B cell (primary cell): ENCODE measurements at regions not wholly inside any gene's neighbourhood (a gene's known extent, or its start where the extent isn't known, plus 50 kb on each side); places are given as distances from the start of the nearest gene placed in this dataset.

Experiments used
- ATAC-seq: fragments of 200-7000 bp; cut with Tn5 transposase; one replicate; pipeline ENCODE4 v1.10.0; 2021; ENCODE audit warnings: low read depth, mild to moderate bottlenecking, moderate number of reproducible peaks, moderate library complexity
- CTCF ChIA-PET: fragments of 350-600 bp; sonication (Branson Sonifier 250); formaldehyde crosslinking; loops from one replicate; lab custom pipeline; 2021; ENCODE audit warnings: antibody characterized with exemption, inconsistent platforms; lab: Charles Lee
- POLR2A ChIA-PET: fragments of 350-600 bp; sonication (Branson Sonifier 250); formaldehyde crosslinking; loops from one replicate; lab custom pipeline; 2021; ENCODE audit warnings: antibody characterized with exemption; lab: Charles Lee
- DNase-seq: peaks from one replicate; pipeline ENCODE4 v3.0.0; 2013
- H2AFZ ChIP-seq: 2 replicates; pipeline ENCODE4 v1.6.1; 2012; ENCODE audit warnings: mild to moderate bottlenecking, low read depth, low read length; ENCODE audit not compliant: insufficient read depth, poor library complexity, severe bottlenecking
- H3K27ac ChIP-seq, 2 donors: 1 replicate in 1 of 2; 2 replicates in 1 of 2; pipeline ENCODE4 v1.5.1; 2012 to 2013; ENCODE audit warnings: low read length in 2 of 2, mild to moderate bottlenecking in 2 of 2, moderate library complexity in 1 of 2
- H3K27me3 ChIP-seq, 4 experiments: fragments of 200-600 bp in 1 of 4; sonication (generic) in 1 of 4; replicated peaks in 1 of 4; 1 replicate in 2 of 4; 2 replicates in 2 of 4; pipeline versions ENCODE4 v1.6.1 to v1.7.0; 2013 to 2016; ENCODE audit warnings: low read length in 3 of 4, mild to moderate bottlenecking in 2 of 4, mixed read lengths in 1 of 4, moderate library complexity in 1 of 4; ENCODE audit not compliant: insufficient read depth in 4 of 4, control insufficient read depth in 3 of 4; ENCODE audit errors: control extremely low read depth in 1 of 4
- H3K36me3 ChIP-seq, 2 experiments: replicated peaks in 1 of 2; 1 replicate in 1 of 2; 2 replicates in 1 of 2; pipeline versions ENCODE4 v1.6.1 to v1.7.1; 2013; ENCODE audit warnings: low read length in 1 of 2; ENCODE audit not compliant: insufficient read depth in 2 of 2, control insufficient read depth in 1 of 2; ENCODE audit errors: control extremely low read depth in 1 of 2, extremely low read depth in 1 of 2
- H3K4me1 ChIP-seq, 2 donors: fragments of 200-600 bp in 1 of 2; sonication (generic) in 1 of 2; 1 replicate in 1 of 2; 2 replicates in 1 of 2; pipeline versions ENCODE4 v1.5.1 to v1.6.1; 2013 to 2017; ENCODE audit warnings: low read length in 2 of 2; ENCODE audit not compliant: control insufficient read depth in 2 of 2, insufficient read depth in 2 of 2
- H3K4me2 ChIP-seq: replicated peaks from 2 replicates; pipeline ENCODE3; 2012; ENCODE audit warnings: mild to moderate bottlenecking, low read depth, low read length; ENCODE audit not compliant: poor library complexity, severe bottlenecking
- H3K4me3 ChIP-seq, 5 experiments: fragments of 200-600 bp in 1 of 5; sonication (generic) in 1 of 5; 1 replicate in 3 of 5; 2 replicates in 2 of 5; pipeline versions ENCODE4 v1.5.1 to v1.7.0; 2011 to 2016; ENCODE audit warnings: low read length in 4 of 5, mild to moderate bottlenecking in 4 of 5, low read depth in 2 of 5, control low read depth in 1 of 5, moderate library complexity in 1 of 5; ENCODE audit not compliant: insufficient read depth in 1 of 5; ENCODE audit errors: control extremely low read depth in 1 of 5, extremely low read depth in 1 of 5
- H3K79me2 ChIP-seq: fragments of 200-600 bp; sonication (generic); one replicate; pipeline ENCODE4 v1.6.0; 2016; ENCODE audit warnings: low read length; ENCODE audit not compliant: control insufficient read depth, insufficient read depth
- H3K9ac ChIP-seq: fragments of 200-600 bp; sonication (generic); 2 replicates; pipeline ENCODE4 v1.6.1; 2017; ENCODE audit warnings: mild to moderate bottlenecking, low read length, moderate library complexity
- H3K9me3 ChIP-seq, 3 donors: one replicate each; pipeline versions ENCODE4 v1.6.1 to v1.7.1; 2013; ENCODE audit warnings: low read length in 2 of 3; ENCODE audit not compliant: control insufficient read depth in 2 of 3, insufficient read depth in 1 of 3; ENCODE audit errors: control extremely low read depth in 1 of 3
- H4K20me1 ChIP-seq: 2 replicates; pipeline ENCODE4 v1.6.0; 2012; ENCODE audit warnings: mild to moderate bottlenecking, low read length; ENCODE audit not compliant: insufficient read depth, control insufficient read depth, poor library complexity, severe bottlenecking
- H3K27ac Mint-ChIP-seq: one replicate; pipeline ENCODE4 v1.8.0; 2021; ENCODE audit warnings: mixed read lengths
- H3K27me3 Mint-ChIP-seq: one replicate; pipeline ENCODE4 v1.8.0; 2021; ENCODE audit warnings: mixed read lengths
- H3K4me1 Mint-ChIP-seq: one replicate; pipeline ENCODE4 v1.8.0; 2021; ENCODE audit warnings: mixed read lengths
- H3K4me3 Mint-ChIP-seq: one replicate; pipeline ENCODE4 v1.8.0; 2021; ENCODE audit warnings: mixed read lengths
- H3K9me3 Mint-ChIP-seq: one replicate; pipeline ENCODE4 v1.8.0; 2022; ENCODE audit warnings: mixed read lengths; ENCODE audit not compliant: insufficient read depth
- CTCF ChIP-seq: fragments of 200-600 bp; IDR thresholded peaks from one replicate; pipeline ENCODE4 v1.8.0; 2022; ENCODE audit warnings: antibody characterized with exemption, mild to moderate bottlenecking
- EZH2 ChIP-seq: IDR thresholded peaks from 2 replicates; pipeline ENCODE4 v1.6.1; 2012; ENCODE audit warnings: borderline replicate concordance, low read depth, mild to moderate bottlenecking, moderate library complexity, low read length; ENCODE audit not compliant: insufficient read depth, poor library complexity, severe bottlenecking
- WGBS: methylation state at CpG from one replicate; pipeline ENCODE4 v1.1.5; 2013; ENCODE audit warnings: missing lambda C conversion rate; ENCODE audit not compliant: insufficient coverage; 5-methylcytosine and 5-hydroxymethylcytosine counted together
- intact Hi-C: fragments of 100-400 bp; cut with micrococcal nuclease; formaldehyde crosslinking; loops from one replicate; pipeline ENCODE4 v1.10.0; 2022

DNA sequence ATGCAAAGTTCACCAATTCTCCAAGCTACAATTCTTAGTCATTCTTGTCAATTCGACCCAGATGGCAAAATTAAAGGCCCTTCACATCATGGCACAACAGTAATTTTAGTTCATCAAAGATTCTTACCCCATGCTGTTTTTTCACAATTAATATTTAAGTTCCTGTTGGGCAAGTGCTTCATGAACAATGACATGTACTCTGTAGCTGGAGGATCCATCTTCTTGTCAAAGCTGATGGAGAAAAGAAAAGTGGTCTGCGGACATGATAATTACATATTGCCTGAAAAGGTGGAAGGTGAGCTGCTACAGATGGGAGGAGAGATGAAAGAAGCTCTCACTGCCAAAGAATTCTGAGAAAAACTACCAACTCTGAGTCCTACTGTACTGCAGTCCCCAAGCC lies 1370.3 kb upstream of the SLC10A2 start:
- DNase-seq = no peak
- no peak for ATAC-seq
- Histone ChIP-seq H3K79me2 (no peaks in the 10 kb centered on the region), H3K27me3 (no peaks in the 10 kb centered on the region), H3K36me3 (no peaks in the 10 kb centered on the region), H3K4me2 (no peak overlapping the region), H3K4me1 (no peaks in the 10 kb centered on the region), H2AFZ (no peak overlapping the region), H3K9ac (no peak overlapping the region), H3K27ac (no peak overlapping the region), H3K9me3 (no peaks in the 10 kb centered on the region), H4K20me1 (no peaks in the 10 kb centered on the region), H3K4me3 (no peak overlapping the region)
- H3K27me3 Mint-ChIP-seq = no peaks in the 10 kb centered on the region
- ChIA-PET POLR2A (no interaction called here), CTCF (no interaction called here)
- H3K27ac Mint-ChIP-seq = no peak overlapping the region
- H3K4me3 Mint-ChIP-seq = no peak overlapping the region
- H3K9me3 Mint-ChIP-seq = no peaks in the 10 kb centered on the region
- intact Hi-C loops = no loop called here
- no peaks in the 10 kb centered on the region for H3K4me1 Mint-ChIP-seq
- WGBS = 50% methylated on average over 1 of the region's 2 CpGs
- TF ChIP-seq CTCF = no peak
- no peak for TF ChIP-seq EZH2

- Histone ChIP-seq H3K27ac (no peak overlapping the region), H3K4me3 (no peak overlapping the region), H3K36me3 (no peaks in the 10 kb centered on the region), H3K9ac (no peak overlapping the region), H4K20me1 (no peaks in the 10 kb centered on the region), H2AFZ (no peak overlapping the region), H3K27me3 (no peaks in the 10 kb centered on the region), H3K4me1 (no peaks in the 10 kb centered on the region), H3K9me3 (no peaks in the 10 kb centered on the region), H3K79me2 (no peaks in the 10 kb centered on the region), H3K4me2 (no peak overlapping the region)
- Mint-ChIP-seq H3K4me3 (no peak overlapping the region), H3K4me1 (no peaks in the 10 kb centered on the region), H3K27ac (no peak overlapping the region), H3K27me3 (no peaks in the 10 kb centered on the region), H3K9me3 (no peaks in the 10 kb centered on the region)
- ChIA-PET POLR2A (no interaction called here), CTCF (no interaction called here)
- no CpG with 5 or more reads among the region's 1 CpG for WGBS
- TF ChIP-seq EZH2 = no peak
- TF ChIP-seq CTCF = no peak
- intact Hi-C loops = no loop called here
- ATAC-seq = no peak
- DNase-seq = no peak
These were observed 1365.7 kb upstream of the SLC10A2 start for GRCh38 chr13:104431895-104432294.
